Ishikawa (cell line): ENCODE measurements at regions not wholly inside any gene's neighbourhood (a gene's known extent, or its start where the extent isn't known, plus 50 kb on each side); places are given as distances from the start of the nearest gene placed in this dataset.

Experiments used
- CEBPB ChIP-seq: IDR thresholded peaks from 2 replicates; pipeline ENCODE4 v1.6.1; 2012
- CREB1 ChIP-seq: IDR thresholded peaks from 2 replicates; pipeline ENCODE4 v1.6.1; 2012; ENCODE audit warnings: low read depth
- EGR1 ChIP-seq: IDR thresholded peaks from 2 replicates; pipeline ENCODE4 v1.6.1; 2012
- EP300 ChIP-seq: IDR thresholded peaks from 2 replicates; pipeline ENCODE4 v1.6.1; 2012; ENCODE audit warnings: borderline replicate concordance
- FOXM1 ChIP-seq: IDR thresholded peaks from 2 replicates; pipeline ENCODE4 v1.6.1; 2012; ENCODE audit warnings: low read depth, borderline replicate concordance
- NFIC ChIP-seq: IDR thresholded peaks from 2 replicates; pipeline ENCODE4 v1.6.1; 2012
- RAD21 ChIP-seq: IDR thresholded peaks from 2 replicates; pipeline ENCODE4 v1.6.1; 2012; ENCODE audit warnings: low read depth
- REST ChIP-seq: IDR thresholded peaks from 2 replicates; pipeline ENCODE4 v1.6.1; 2012; ENCODE audit warnings: low read depth, mild to moderate bottlenecking
- TAF1 ChIP-seq: IDR thresholded peaks from 2 replicates; pipeline ENCODE4 v1.6.1; 2012; ENCODE audit warnings: low read depth, mild to moderate bottlenecking
- TCF12 ChIP-seq: IDR thresholded peaks from 2 replicates; pipeline ENCODE4 v1.6.1; 2012; ENCODE audit warnings: low read depth
- TEAD4 ChIP-seq: IDR thresholded peaks from 2 replicates; pipeline ENCODE4 v1.6.1; 2012
- USF1 ChIP-seq: IDR thresholded peaks from 2 replicates; pipeline ENCODE4 v1.6.1; 2012
- YY1 ChIP-seq: IDR thresholded peaks from 2 replicates; pipeline ENCODE4 v1.6.1; 2012; ENCODE audit warnings: low read depth
- ZBTB7A ChIP-seq: IDR thresholded peaks from 2 replicates; pipeline ENCODE4 v1.6.1; 2012; ENCODE audit warnings: low read depth
- TF ChIP-seq, protein P1 (sequence below): IDR thresholded peaks from 2 replicates; pipeline ENCODE4 v1.6.1; 2012

- TF ChIP-seq TEAD4 (peak; percentile 77), RAD21 (0 out of 2 replicates have a peak, but pooled peaks have one; percentile 2), CEBPB (no peak), EGR1 (no peak), EP300 (no peak; the same call in 1 of the 2 replicates), USF1 (peak; percentile 86), TAF1 (no peak), REST (no peak), NFIC (peak; percentile 90), CREB1 (no peak), FOXM1 (no peak), YY1 (no peak), TCF12 (0 out of 2 replicates have a peak, but pooled peaks have one; percentile 25), ZBTB7A (no peak)
- TF ChIP-seq, protein P1, sequence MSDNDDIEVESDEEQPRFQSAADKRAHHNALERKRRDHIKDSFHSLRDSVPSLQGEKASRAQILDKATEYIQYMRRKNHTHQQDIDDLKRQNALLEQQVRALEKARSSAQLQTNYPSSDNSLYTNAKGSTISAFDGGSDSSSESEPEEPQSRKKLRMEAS = 0 out of 2 replicates have a peak, but pooled peaks have one; percentile 28
Measured at GRCh38 chr2:155099784-155100183, 401.3 kb downstream of the KCNJ3 start.

DNA sequence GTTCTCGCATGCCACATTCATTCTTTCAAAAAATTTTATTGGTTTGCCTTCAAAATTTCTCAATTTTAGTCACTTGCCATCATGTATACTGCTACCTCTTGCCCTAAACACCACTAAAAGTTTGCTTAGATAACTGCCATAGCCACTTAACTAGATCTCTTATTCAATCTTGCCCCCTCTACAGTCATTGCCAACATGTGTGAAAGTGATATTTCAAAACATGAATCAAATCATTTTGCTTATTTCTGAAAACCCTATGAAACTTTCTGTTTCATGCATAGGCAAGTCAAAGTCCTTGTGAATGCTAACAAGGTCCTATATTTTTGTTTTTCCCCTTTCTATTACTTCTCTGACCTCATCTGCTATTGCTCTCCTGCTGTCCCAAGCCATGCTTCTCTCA is 397.1 kb downstream of the KCNJ3 start:
- no peak for TF ChIP-seq TCF12
- no peak for TF ChIP-seq TEAD4
- TF ChIP-seq, protein P1 = no peak
- no peak for TF ChIP-seq CREB1

GRCh38 chr2:155080373-155080772 is 381.9 kb downstream of the KCNJ3 start:
- TF ChIP-seq TCF12 (no peak), USF1 (no peak), TAF1 (no peak), FOXM1 (no peak), CEBPB (no peak), YY1 (no peak), TEAD4 (no peak), EP300 (no peak), NFIC (no peak), RAD21 (no peak), REST (no peak), EGR1 (no peak), CREB1 (no peak)
- TF ChIP-seq, protein P1 = no peak

GRCh38 chr2:155070489-155070888 is 372.0 kb downstream of the KCNJ3 start:
- TF ChIP-seq REST (no peak), CEBPB (no peak), NFIC (no peak), ZBTB7A (no peak)

GRCh38 chr2:155062922-155063258 is 364.4 kb downstream of the KCNJ3 start:
- TF ChIP-seq TAF1 (no peak), NFIC (no peak), TCF12 (no peak), EGR1 (no peak), EP300 (no peak), FOXM1 (no peak), CEBPB (no peak), USF1 (no peak), CREB1 (no peak), REST (no peak), YY1 (no peak), TEAD4 (no peak), ZBTB7A (no peak), RAD21 (no peak)
- TF ChIP-seq, protein P1 = no peak
